Esophagus squamous epithelium (tissue), 4 donors: ENCODE measurements at regions not wholly inside any gene's neighbourhood (a gene's known extent, or its start where the extent isn't known, plus 50 kb on each side); places are given as distances from the start of the nearest gene placed in this dataset.
A peak's percentile ranks its signal among the peaks of the same experiment; 100 is the strongest.

ENCODE experiments used
- POLR2A ChIP-seq, 4 donors: fragments of 450-650 bp; IDR thresholded peaks; one replicate each; pipeline ENCODE4 v1.6.1; 2017; ENCODE audit warnings: antibody characterized with exemption in 4 of 4, mild to moderate bottlenecking in 4 of 4, moderate library complexity in 3 of 4
- TF ChIP-seq, protein P1 (sequence below), 6 experiments: fragments of 450-650 bp in 4 of 6; fragments of 200-600 bp in 2 of 6; sonication (generic) in 2 of 6; IDR thresholded peaks; one replicate each; pipeline ENCODE4 v1.5.1; 2016 to 2019; ENCODE audit warnings: antibody characterized with exemption in 6 of 6, mild to moderate bottlenecking in 4 of 6, moderate library complexity in 4 of 6

- TF ChIP-seq, protein P1, sequence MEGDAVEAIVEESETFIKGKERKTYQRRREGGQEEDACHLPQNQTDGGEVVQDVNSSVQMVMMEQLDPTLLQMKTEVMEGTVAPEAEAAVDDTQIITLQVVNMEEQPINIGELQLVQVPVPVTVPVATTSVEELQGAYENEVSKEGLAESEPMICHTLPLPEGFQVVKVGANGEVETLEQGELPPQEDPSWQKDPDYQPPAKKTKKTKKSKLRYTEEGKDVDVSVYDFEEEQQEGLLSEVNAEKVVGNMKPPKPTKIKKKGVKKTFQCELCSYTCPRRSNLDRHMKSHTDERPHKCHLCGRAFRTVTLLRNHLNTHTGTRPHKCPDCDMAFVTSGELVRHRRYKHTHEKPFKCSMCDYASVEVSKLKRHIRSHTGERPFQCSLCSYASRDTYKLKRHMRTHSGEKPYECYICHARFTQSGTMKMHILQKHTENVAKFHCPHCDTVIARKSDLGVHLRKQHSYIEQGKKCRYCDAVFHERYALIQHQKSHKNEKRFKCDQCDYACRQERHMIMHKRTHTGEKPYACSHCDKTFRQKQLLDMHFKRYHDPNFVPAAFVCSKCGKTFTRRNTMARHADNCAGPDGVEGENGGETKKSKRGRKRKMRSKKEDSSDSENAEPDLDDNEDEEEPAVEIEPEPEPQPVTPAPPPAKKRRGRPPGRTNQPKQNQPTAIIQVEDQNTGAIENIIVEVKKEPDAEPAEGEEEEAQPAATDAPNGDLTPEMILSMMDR (IDR thresholded peaks at IDR 0.05) = peak; percentile 49 to 88 (median 80)
- TF ChIP-seq POLR2A (IDR thresholded peaks at IDR 0.05) = no peak
These were observed 77.9 kb downstream of the TNFAIP3 start for GRCh38 chr6:137944793-137945498.
